T-helper 1 cell treated with Interleukin-12 subunit alpha and Interleukin-12 subunit beta and Interleukin-4 antibody, amounts not matched to agents 30 ng/mL and 1 ng/mL, for 36 hours (primary cell): ENCODE measurements at regions not wholly inside any gene's neighbourhood (a gene's known extent, or its start where the extent isn't known, plus 50 kb on each side); places are given as distances from the start of the nearest gene placed in this dataset.

ENCODE experiments used
- intact Hi-C: fragments of 100-400 bp; cut with micrococcal nuclease; formaldehyde crosslinking; loops from one replicate; pipeline ENCODE4 v1.15.1; 2024

GRCh38 chr21:24418671-24419070 lies 1188.6 kb downstream of the MRPL39 start:
- intact Hi-C loops = no loop called here

GRCh38 chr21:24411429-24411828 lies 1195.9 kb downstream of the MRPL39 start:
- intact Hi-C loops = no loop called here

GRCh38 chr21:24403221-24403620 lies 1204.1 kb downstream of the MRPL39 start:
- intact Hi-C loops = no loop called here

- intact Hi-C loops = no loop called here
Observed at GRCh38 chr21:24395320-24395923, 1211.9 kb downstream of the MRPL39 start.

- intact Hi-C loops = loop anchor here (1.0 kb wide), 1 partner anchor 139 kb away; no protein-coding TSS in a partner anchor
Observed at GRCh38 chr21:24375201-24375600, 1232.1 kb downstream of the MRPL39 start.

GRCh38 chr21:24372506-24372905 lies 1234.8 kb downstream of the MRPL39 start:
- intact Hi-C loops = no loop called here

GRCh38 chr21:24369746-24370145 lies 1237.5 kb downstream of the MRPL39 start:
- intact Hi-C loops = no loop called here

GRCh38 chr21:24369278-24369677 lies 1238.0 kb downstream of the MRPL39 start:
- intact Hi-C loops = no loop called here

GRCh38 chr21:24367936-24368335 lies 1239.3 kb downstream of the MRPL39 start:
- intact Hi-C loops = no loop called here

- intact Hi-C loops = no loop called here
Observed at GRCh38 chr21:24353492-24353891, 1253.8 kb downstream of the MRPL39 start.

- intact Hi-C loops = no loop called here
Observed at GRCh38 chr21:24339406-24339805, 1267.9 kb downstream of the MRPL39 start.

- intact Hi-C loops = no loop called here
Observed at GRCh38 chr21:24336491-24336890, 1270.8 kb downstream of the MRPL39 start.

- intact Hi-C loops = no loop called here
Observed at GRCh38 chr21:24323536-24323935, 1283.7 kb downstream of the MRPL39 start.

- intact Hi-C loops = no loop called here
Observed at GRCh38 chr21:24316277-24316922, 1290.9 kb downstream of the MRPL39 start.

GRCh38 chr21:24310788-24311187 lies 1296.5 kb downstream of the MRPL39 start:
- intact Hi-C loops = no loop called here

- intact Hi-C loops = no loop called here
Observed at GRCh38 chr21:24308183-24308582, 1299.1 kb downstream of the MRPL39 start.

GRCh38 chr21:24302400-24302799 lies 1304.9 kb downstream of the MRPL39 start:
- intact Hi-C loops = no loop called here

GRCh38 chr21:24298040-24298439 lies 1309.2 kb downstream of the MRPL39 start:
- intact Hi-C loops = no loop called here

- intact Hi-C loops = no loop called here
Observed at GRCh38 chr21:24294171-24294570, 1313.1 kb downstream of the MRPL39 start.

GRCh38 chr21:24290151-24290833 lies 1317.0 kb downstream of the MRPL39 start:
- intact Hi-C loops = no loop called here

GRCh38 chr21:24289539-24289938 lies 1317.7 kb downstream of the MRPL39 start:
- intact Hi-C loops = no loop called here

- intact Hi-C loops = no loop called here
Observed at GRCh38 chr21:24280596-24280995, 1326.7 kb downstream of the MRPL39 start.

GRCh38 chr21:24278711-24279110 lies 1328.6 kb downstream of the MRPL39 start:
- intact Hi-C loops = no loop called here
